Liver (tissue), 8 donors: ENCODE measurements at regions not wholly inside any gene's neighbourhood (a gene's known extent, or its start where the extent isn't known, plus 50 kb on each side); places are given as distances from the start of the nearest gene placed in this dataset.

Source experiments
- DNase-seq: peaks from one replicate; pipeline ENCODE4 v3.0.0-alpha.2; 2017; ENCODE audit warnings: low spot score
- H3K27ac ChIP-seq, 2 donors: one replicate each; pipeline ENCODE4 v1.7.0; 2013; ENCODE audit warnings: inconsistent platforms in 2 of 2, low read length in 2 of 2, control low read depth in 1 of 2, low read depth in 1 of 2, mild to moderate bottlenecking in 1 of 2
- H3K27me3 ChIP-seq, 4 donors: one replicate each; pipeline versions ENCODE4 v1.6.1 to v1.7.0; 2013; ENCODE audit warnings: low read length in 3 of 4, inconsistent platforms in 1 of 4, mild to moderate bottlenecking in 1 of 4, moderate library complexity in 1 of 4; ENCODE audit not compliant: control insufficient read depth in 4 of 4, insufficient read depth in 4 of 4
- H3K36me3 ChIP-seq, 4 donors: one replicate each; pipeline versions ENCODE4 v1.6.1 to v1.7.0; 2013; ENCODE audit warnings: low read length in 3 of 4, mild to moderate bottlenecking in 3 of 4, low read depth in 1 of 4, moderate library complexity in 1 of 4; ENCODE audit not compliant: control insufficient read depth in 4 of 4, insufficient read depth in 3 of 4
- H3K4me1 ChIP-seq, 4 donors: one replicate each; pipeline versions ENCODE4 v1.6.1 to v1.7.0; 2013; ENCODE audit warnings: low read length in 3 of 4, mild to moderate bottlenecking in 3 of 4, moderate library complexity in 1 of 4; ENCODE audit not compliant: control insufficient read depth in 4 of 4, insufficient read depth in 4 of 4
- H3K4me3 ChIP-seq, 3 donors: one replicate each; pipeline versions ENCODE4 v1.6.1 to v1.7.0; 2013; ENCODE audit warnings: low read length in 3 of 3, control low read depth in 1 of 3, low read depth in 1 of 3, mild to moderate bottlenecking in 1 of 3
- H3K9ac ChIP-seq, 2 donors: one replicate each; pipeline ENCODE4 v1.7.0; 2013; ENCODE audit warnings: low read length in 2 of 2, mild to moderate bottlenecking in 2 of 2, moderate library complexity in 2 of 2, control low read depth in 1 of 2, low read depth in 1 of 2
- H3K9me3 ChIP-seq, 4 donors: one replicate each; pipeline versions ENCODE4 v1.6.1 to v1.7.0; 2013; ENCODE audit warnings: low read length in 3 of 4; ENCODE audit not compliant: control insufficient read depth in 4 of 4
- EGR1 ChIP-seq, 2 donors: IDR thresholded peaks; 2 replicates each; pipeline ENCODE4 v1.6.1; 2016 to 2018; ENCODE audit warnings: antibody characterized with exemption in 2 of 2, low read depth in 2 of 2
- FOXA1 ChIP-seq: IDR thresholded peaks from 2 replicates; pipeline ENCODE4 v1.6.1; 2016; ENCODE audit warnings: antibody characterized with exemption
- FOXA2 ChIP-seq: IDR thresholded peaks from 2 replicates; pipeline ENCODE4 v1.6.1; 2016; ENCODE audit warnings: antibody characterized with exemption
- HNF4G ChIP-seq: IDR thresholded peaks from 2 replicates; pipeline ENCODE4 v1.6.1; 2016; ENCODE audit warnings: antibody characterized with exemption
- JUND ChIP-seq, 2 donors: IDR thresholded peaks; 2 replicates each; pipeline ENCODE4 v1.6.1; 2016; ENCODE audit warnings: antibody characterized with exemption in 2 of 2
- NR2F2 ChIP-seq: IDR thresholded peaks from 2 replicates; pipeline ENCODE4 v1.6.1; 2016; ENCODE audit warnings: antibody characterized with exemption
- RXRA ChIP-seq, 2 donors: IDR thresholded peaks; 2 replicates each; pipeline ENCODE4 v1.6.1; 2017 to 2018; ENCODE audit warnings: antibody characterized with exemption in 2 of 2, mild to moderate bottlenecking in 1 of 2
- SP1 ChIP-seq: IDR thresholded peaks from 2 replicates; pipeline ENCODE4 v1.6.1; 2018; ENCODE audit warnings: antibody characterized with exemption, mild to moderate bottlenecking
- TAF1 ChIP-seq: conservative IDR thresholded peaks from 2 replicates; pipeline ENCODE4 v1.6.1; 2016; ENCODE audit warnings: antibody characterized with exemption, mild to moderate bottlenecking
- YY1 ChIP-seq: IDR thresholded peaks from 2 replicates; pipeline ENCODE4 v1.6.1; 2016; ENCODE audit warnings: antibody characterized with exemption, mild to moderate bottlenecking
- WGBS: extraction: QIAGEN DNeasy Blood & Tissue Kit; methylation state at CpG from one replicate; pipeline ENCODE4 v1.1.7; 2013; 5-methylcytosine and 5-hydroxymethylcytosine counted together
- TF ChIP-seq, protein P1 (sequence below): fragments of 150-350 bp; IDR thresholded peaks from 2 replicates; pipeline ENCODE4 v1.5.1; 2017; ENCODE audit warnings: improper control_type of control experiment, low read depth, low read length; ENCODE audit not compliant: missing input control
- TF ChIP-seq, protein P2 (sequence below): IDR thresholded peaks from 2 replicates; pipeline ENCODE4 v1.6.1; 2016; ENCODE audit warnings: antibody characterized with exemption
- TF ChIP-seq, protein P3 (sequence below): IDR thresholded peaks from 2 replicates; pipeline ENCODE4 v1.6.1; 2016; ENCODE audit warnings: antibody characterized with exemption
- TF ChIP-seq, protein P4 (sequence below): IDR thresholded peaks from 2 replicates; pipeline ENCODE4 v1.6.1; 2016; ENCODE audit warnings: antibody characterized with exemption, mild to moderate bottlenecking
- donor health status: healthy.
- donor health status: healthy.
- donor health status: healthy.
- donor health status: healthy.
- donor health status: healthy.

DNA sequence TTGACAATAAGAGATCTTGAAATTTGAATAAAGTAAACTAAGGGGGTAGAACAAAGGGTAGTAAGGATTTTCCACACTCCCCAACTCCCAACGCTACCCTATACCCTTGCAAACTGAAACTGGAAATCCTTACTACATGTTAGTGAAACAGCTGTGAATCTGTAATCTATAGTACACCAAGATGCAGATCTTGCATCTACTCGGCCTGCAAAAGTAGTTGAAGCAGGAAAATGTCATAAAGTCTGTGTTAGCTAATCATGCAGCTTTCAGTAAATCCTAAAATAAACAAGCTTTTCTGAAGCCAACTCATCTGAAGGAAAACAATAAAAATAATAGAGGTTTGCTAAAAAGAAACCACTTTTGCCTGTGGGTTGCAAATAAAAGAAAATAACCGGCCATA lies 1242.0 kb upstream of the ACO1 start:
- no peak overlapping the region for H3K4me3 ChIP-seq
- H3K27me3 ChIP-seq: no peaks in the 10 kb centered on the region
- no peak overlapping the region for H3K9ac ChIP-seq
- no peak for DNase-seq
- no peaks in the 10 kb centered on the region for H3K36me3 ChIP-seq
- TF ChIP-seq, protein P1, sequence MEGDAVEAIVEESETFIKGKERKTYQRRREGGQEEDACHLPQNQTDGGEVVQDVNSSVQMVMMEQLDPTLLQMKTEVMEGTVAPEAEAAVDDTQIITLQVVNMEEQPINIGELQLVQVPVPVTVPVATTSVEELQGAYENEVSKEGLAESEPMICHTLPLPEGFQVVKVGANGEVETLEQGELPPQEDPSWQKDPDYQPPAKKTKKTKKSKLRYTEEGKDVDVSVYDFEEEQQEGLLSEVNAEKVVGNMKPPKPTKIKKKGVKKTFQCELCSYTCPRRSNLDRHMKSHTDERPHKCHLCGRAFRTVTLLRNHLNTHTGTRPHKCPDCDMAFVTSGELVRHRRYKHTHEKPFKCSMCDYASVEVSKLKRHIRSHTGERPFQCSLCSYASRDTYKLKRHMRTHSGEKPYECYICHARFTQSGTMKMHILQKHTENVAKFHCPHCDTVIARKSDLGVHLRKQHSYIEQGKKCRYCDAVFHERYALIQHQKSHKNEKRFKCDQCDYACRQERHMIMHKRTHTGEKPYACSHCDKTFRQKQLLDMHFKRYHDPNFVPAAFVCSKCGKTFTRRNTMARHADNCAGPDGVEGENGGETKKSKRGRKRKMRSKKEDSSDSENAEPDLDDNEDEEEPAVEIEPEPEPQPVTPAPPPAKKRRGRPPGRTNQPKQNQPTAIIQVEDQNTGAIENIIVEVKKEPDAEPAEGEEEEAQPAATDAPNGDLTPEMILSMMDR: no peak
- TF ChIP-seq, protein P2, sequence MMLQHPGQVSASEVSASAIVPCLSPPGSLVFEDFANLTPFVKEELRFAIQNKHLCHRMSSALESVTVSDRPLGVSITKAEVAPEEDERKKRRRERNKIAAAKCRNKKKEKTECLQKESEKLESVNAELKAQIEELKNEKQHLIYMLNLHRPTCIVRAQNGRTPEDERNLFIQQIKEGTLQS: no peak
- TF ChIP-seq, protein P3, sequence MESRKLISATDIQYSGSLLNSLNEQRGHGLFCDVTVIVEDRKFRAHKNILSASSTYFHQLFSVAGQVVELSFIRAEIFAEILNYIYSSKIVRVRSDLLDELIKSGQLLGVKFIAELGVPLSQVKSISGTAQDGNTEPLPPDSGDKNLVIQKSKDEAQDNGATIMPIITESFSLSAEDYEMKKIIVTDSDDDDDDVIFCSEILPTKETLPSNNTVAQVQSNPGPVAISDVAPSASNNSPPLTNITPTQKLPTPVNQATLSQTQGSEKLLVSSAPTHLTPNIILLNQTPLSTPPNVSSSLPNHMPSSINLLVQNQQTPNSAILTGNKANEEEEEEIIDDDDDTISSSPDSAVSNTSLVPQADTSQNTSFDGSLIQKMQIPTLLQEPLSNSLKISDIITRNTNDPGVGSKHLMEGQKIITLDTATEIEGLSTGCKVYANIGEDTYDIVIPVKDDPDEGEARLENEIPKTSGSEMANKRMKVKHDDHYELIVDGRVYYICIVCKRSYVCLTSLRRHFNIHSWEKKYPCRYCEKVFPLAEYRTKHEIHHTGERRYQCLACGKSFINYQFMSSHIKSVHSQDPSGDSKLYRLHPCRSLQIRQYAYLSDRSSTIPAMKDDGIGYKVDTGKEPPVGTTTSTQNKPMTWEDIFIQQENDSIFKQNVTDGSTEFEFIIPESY: no peak
- TF ChIP-seq HNF4G (no peak), YY1 (no peak), RXRA (IDR thresholded peaks at IDR 0.05) (no peak), JUND (IDR thresholded peaks at IDR 0.05) (no peak), TAF1 (no peak), SP1 (no peak), EGR1 (IDR thresholded peaks at IDR 0.05; ENCODE audit: low read depth in 2 of 2) (no peak)
- TF ChIP-seq, protein P4, sequence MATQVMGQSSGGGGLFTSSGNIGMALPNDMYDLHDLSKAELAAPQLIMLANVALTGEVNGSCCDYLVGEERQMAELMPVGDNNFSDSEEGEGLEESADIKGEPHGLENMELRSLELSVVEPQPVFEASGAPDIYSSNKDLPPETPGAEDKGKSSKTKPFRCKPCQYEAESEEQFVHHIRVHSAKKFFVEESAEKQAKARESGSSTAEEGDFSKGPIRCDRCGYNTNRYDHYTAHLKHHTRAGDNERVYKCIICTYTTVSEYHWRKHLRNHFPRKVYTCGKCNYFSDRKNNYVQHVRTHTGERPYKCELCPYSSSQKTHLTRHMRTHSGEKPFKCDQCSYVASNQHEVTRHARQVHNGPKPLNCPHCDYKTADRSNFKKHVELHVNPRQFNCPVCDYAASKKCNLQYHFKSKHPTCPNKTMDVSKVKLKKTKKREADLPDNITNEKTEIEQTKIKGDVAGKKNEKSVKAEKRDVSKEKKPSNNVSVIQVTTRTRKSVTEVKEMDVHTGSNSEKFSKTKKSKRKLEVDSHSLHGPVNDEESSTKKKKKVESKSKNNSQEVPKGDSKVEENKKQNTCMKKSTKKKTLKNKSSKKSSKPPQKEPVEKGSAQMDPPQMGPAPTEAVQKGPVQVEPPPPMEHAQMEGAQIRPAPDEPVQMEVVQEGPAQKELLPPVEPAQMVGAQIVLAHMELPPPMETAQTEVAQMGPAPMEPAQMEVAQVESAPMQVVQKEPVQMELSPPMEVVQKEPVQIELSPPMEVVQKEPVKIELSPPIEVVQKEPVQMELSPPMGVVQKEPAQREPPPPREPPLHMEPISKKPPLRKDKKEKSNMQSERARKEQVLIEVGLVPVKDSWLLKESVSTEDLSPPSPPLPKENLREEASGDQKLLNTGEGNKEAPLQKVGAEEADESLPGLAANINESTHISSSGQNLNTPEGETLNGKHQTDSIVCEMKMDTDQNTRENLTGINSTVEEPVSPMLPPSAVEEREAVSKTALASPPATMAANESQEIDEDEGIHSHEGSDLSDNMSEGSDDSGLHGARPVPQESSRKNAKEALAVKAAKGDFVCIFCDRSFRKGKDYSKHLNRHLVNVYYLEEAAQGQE: no peak
- H3K4me1 ChIP-seq: peaks cover 0 to 5% (median 3%) of the 10 kb centered on the region in 4 donors
- no peaks in the 10 kb centered on the region for H3K9me3 ChIP-seq
- 70% methylated on average over 3 of the region's 3 CpGs for WGBS
- no peak overlapping the region for H3K27ac ChIP-seq

DNA sequence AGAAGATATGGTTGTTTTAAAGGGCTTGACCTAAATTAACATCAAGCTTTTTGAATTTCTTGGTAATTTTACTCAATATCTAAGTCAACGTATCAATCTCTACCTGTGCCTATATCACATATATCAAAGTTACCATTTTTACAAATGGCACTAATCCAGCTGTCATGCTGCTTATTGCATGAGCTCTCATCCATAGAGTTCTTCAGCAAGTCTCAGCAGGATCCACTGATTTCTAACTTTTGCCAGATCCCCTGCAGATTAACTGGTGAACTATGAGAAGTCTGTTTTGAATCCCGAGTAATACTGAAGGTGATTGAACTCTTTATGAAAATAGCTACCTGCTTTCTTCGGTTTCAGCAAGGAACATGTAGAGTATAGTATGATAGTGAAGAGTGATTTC lies 1239.8 kb upstream of the ACO1 start:
- DNase-seq: no peak
- no peak overlapping the region for H3K27ac ChIP-seq
- no peaks in the 10 kb centered on the region for H3K9me3 ChIP-seq
- no peak overlapping the region for H3K9ac ChIP-seq
- H3K4me3 ChIP-seq: no peak overlapping the region
- H3K27me3 ChIP-seq: no peaks in the 10 kb centered on the region
- no peaks in the 10 kb centered on the region for H3K4me1 ChIP-seq
- TF ChIP-seq, protein P1: no peak
- TF ChIP-seq FOXA2: no peak
- TF ChIP-seq FOXA1: no peak
- no peak for TF ChIP-seq NR2F2
- TF ChIP-seq, protein P4: no peak
- no peaks in the 10 kb centered on the region for H3K36me3 ChIP-seq
- WGBS: 77% methylated on average over 3 of the region's 3 CpGs
